Stimulated activated CD4-positive, alpha-beta T cell treated with anti-CD3 and anti-CD28 coated beads, TNF-alpha, amount 100 ng/mL, for 48 hours (primary cell): ENCODE measurements at regions not wholly inside any gene's neighbourhood (a gene's known extent, or its start where the extent isn't known, plus 50 kb on each side); places are given as distances from the start of the nearest gene placed in this dataset.

ENCODE experiments used
- DNase-seq, 3 donors: peaks; one replicate each; pipeline ENCODE4 v3.0.0-alpha.2; 2020; ENCODE audit warnings: low read depth in 3 of 3

GRCh38 chr6:144578385-144579350 is 293.5 kb downstream of the UTRN start:
- DNase-seq = no peak

- no peak for DNase-seq
Measured at GRCh38 chr6:144580039-144580438, 294.9 kb downstream of the UTRN start.

GRCh38 chr6:144580771-144581170 is 295.6 kb downstream of the UTRN start:
- DNase-seq = no peak

- DNase-seq = peak in 1 of 3 donors; percentile 25
Measured at GRCh38 chr6:144581812-144582537, 296.8 kb downstream of the UTRN start.

- no peak for DNase-seq
Measured at GRCh38 chr6:144582939-144583613, 297.9 kb downstream of the UTRN start.

GRCh38 chr6:144583614-144583954 is 298.4 kb downstream of the UTRN start:
- no peak for DNase-seq

GRCh38 chr6:144585217-144585814 is 300.2 kb downstream of the UTRN start:
- no peak for DNase-seq

GRCh38 chr6:144586986-144587385 is 301.9 kb downstream of the UTRN start:
- DNase-seq = no peak

- DNase-seq = no peak
Measured at GRCh38 chr6:144588697-144589325, 303.7 kb downstream of the UTRN start.

GRCh38 chr6:144590532-144590931 is 305.4 kb downstream of the UTRN start:
- no peak for DNase-seq

- DNase-seq = no peak
Measured at GRCh38 chr6:144593392-144593791, 308.3 kb downstream of the UTRN start.

GRCh38 chr6:144594585-144594984 is 309.4 kb downstream of the UTRN start:
- DNase-seq = no peak

- no peak for DNase-seq
Measured at GRCh38 chr6:144595266-144595665, 310.1 kb downstream of the UTRN start.

GRCh38 chr6:144597511-144597910 is 312.4 kb downstream of the UTRN start:
- no peak for DNase-seq

GRCh38 chr6:144599615-144600014 is 314.5 kb downstream of the UTRN start:
- no peak for DNase-seq

- no peak for DNase-seq
Measured at GRCh38 chr6:144601221-144601620, 316.1 kb downstream of the UTRN start.

GRCh38 chr6:144602523-144603180 is 317.5 kb downstream of the UTRN start:
- no peak for DNase-seq

- no peak for DNase-seq
Measured at GRCh38 chr6:144606083-144606482, 320.9 kb downstream of the UTRN start.

GRCh38 chr6:144607998-144608735 is 323.0 kb downstream of the UTRN start:
- DNase-seq = no peak

GRCh38 chr6:144612811-144613210 is 327.7 kb downstream of the UTRN start:
- DNase-seq = no peak
